ENCODE measurements at regions not wholly inside any gene's neighbourhood (a gene's known extent, or its start where the extent isn't known, plus 50 kb on each side); places are given as distances from the start of the nearest gene placed in this dataset.

DNA sequence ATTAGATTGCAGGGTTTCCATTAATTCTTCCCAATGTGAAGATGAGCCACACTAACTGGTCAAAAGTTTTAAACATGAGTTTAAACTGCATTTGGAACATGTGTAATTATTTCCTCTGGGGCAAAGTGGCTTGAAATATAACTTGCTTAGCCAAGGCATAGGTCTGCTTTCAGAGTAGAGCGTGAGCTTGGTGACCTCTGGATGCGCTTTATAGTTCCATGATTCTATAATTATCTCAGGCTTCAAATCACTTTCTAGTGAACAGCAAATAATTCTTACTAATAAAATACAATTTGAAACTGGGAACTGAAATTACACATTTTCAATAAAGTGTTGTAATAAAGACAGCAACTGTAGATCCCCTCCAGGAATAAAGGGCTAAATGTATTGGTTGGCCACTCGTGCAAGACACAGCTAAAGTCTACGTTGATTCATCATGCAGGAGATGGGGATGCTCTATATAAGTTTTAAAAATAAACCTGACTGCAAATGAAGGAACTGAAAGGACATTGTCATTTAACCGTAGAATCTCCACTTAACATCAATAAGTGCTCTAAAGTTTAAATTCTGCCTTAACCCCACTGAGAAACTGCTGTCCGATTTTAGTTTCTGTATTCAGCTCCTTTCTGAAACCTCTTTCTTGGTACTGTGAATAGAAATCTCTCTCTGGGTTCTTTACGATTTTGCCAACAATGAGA is 460.0 kb downstream of the PSAT1 start:
- no peak for DNase-seq (ENCODE audit: low read depth, low spot score)
- TF ChIP-seq, protein P1, sequence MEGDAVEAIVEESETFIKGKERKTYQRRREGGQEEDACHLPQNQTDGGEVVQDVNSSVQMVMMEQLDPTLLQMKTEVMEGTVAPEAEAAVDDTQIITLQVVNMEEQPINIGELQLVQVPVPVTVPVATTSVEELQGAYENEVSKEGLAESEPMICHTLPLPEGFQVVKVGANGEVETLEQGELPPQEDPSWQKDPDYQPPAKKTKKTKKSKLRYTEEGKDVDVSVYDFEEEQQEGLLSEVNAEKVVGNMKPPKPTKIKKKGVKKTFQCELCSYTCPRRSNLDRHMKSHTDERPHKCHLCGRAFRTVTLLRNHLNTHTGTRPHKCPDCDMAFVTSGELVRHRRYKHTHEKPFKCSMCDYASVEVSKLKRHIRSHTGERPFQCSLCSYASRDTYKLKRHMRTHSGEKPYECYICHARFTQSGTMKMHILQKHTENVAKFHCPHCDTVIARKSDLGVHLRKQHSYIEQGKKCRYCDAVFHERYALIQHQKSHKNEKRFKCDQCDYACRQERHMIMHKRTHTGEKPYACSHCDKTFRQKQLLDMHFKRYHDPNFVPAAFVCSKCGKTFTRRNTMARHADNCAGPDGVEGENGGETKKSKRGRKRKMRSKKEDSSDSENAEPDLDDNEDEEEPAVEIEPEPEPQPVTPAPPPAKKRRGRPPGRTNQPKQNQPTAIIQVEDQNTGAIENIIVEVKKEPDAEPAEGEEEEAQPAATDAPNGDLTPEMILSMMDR (conservative IDR thresholded peaks at IDR 0.05): no peak
- H3K36me3 Mint-ChIP-seq (ENCODE audit: low read depth): no peaks in the 10 kb centered on the region
- H3K4me3 Mint-ChIP-seq: no peak overlapping the region
- H3K27me3 Mint-ChIP-seq (ENCODE audit: low read depth): no peaks in the 10 kb centered on the region
- no peaks in the 10 kb centered on the region for H3K9me3 Mint-ChIP-seq
- no peak overlapping the region for H3K27ac Mint-ChIP-seq (ENCODE audit: unreplicated experiment)
- H3K4me1 Mint-ChIP-seq: no peaks in the 10 kb centered on the region

DNA sequence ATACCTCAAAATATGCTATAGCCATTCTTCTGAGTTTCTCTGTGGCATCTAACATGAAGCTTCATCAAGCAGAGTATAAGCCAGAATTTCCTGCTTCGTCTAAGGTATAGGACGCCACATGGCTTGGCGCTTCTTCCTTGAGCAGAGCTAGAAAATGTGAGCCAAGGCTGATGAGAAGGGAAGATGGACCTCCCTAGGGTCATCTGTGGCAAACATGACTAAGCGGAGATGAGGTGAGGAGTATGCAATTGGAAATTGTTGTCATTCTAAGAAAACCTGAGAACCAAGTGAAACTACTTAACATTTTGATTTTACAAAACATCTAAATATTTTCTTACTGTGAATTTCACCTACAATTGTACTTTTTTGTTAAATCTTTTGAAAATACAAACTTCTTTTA is 466.5 kb downstream of the PSAT1 start:
- no peaks in the 10 kb centered on the region for H3K4me1 Mint-ChIP-seq
- TF ChIP-seq, protein P1 (conservative IDR thresholded peaks at IDR 0.05): no peak
- H3K4me3 Mint-ChIP-seq: no peak overlapping the region
- no peak for DNase-seq (ENCODE audit: low read depth, low spot score)
- no peaks in the 10 kb centered on the region for H3K9me3 Mint-ChIP-seq
- H3K27ac Mint-ChIP-seq (ENCODE audit: unreplicated experiment): no peak overlapping the region
- no peaks in the 10 kb centered on the region for H3K36me3 Mint-ChIP-seq (ENCODE audit: low read depth)
- no peaks in the 10 kb centered on the region for H3K27me3 Mint-ChIP-seq (ENCODE audit: low read depth)

DNA sequence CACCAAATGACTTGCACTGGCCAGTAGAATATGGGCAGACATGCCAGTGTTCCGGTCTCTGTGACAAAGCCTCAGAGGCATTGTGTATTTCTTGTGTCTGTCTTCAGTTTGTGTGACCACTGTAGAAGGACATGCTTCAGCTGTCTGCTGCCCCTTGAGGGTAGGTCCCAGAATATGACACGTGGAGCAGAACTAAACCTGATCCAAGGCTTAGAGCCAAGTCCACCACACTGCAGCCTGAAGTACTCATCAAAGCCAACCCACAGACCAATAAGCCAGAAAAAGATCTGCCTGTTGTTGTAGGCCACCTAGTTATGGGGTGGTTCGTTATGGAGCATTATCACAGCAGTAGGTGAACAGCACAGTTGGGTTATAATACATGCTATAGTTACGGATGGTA is 468.9 kb downstream of the PSAT1 start:
- Mint-ChIP-seq H3K4me3 (no peak overlapping the region), H3K27me3 (ENCODE audit: low read depth) (no peaks in the 10 kb centered on the region), H3K4me1 (no peaks in the 10 kb centered on the region), H3K9me3 (no peaks in the 10 kb centered on the region), H3K27ac (ENCODE audit: unreplicated experiment) (no peak overlapping the region), H3K36me3 (ENCODE audit: low read depth) (no peaks in the 10 kb centered on the region)
- TF ChIP-seq, protein P1 (conservative IDR thresholded peaks at IDR 0.05): no peak
- no peak for DNase-seq (ENCODE audit: low read depth, low spot score)

DNA sequence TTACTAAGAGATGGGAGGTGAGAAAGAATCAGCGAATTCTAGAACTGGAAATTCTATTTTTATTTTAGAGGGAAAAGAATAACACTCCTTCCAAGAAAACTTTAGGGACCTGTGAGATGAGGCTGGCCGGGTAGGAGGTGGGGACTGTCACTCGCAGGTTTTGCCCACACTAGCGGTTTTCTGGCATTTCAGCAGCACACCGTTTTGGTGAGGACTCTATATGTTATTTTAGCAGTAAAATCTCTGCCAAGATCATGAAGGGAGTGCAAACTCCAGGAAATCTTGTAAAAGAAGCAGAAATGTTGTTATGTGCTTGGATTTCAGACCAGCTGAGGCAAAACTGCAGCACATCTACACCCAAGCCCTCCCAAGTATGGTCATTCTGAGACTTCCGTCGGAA is 470.6 kb downstream of the PSAT1 start:
- TF ChIP-seq, protein P1 (conservative IDR thresholded peaks at IDR 0.05): no peak
- H3K27ac Mint-ChIP-seq (ENCODE audit: unreplicated experiment): no peak overlapping the region
- no peaks in the 10 kb centered on the region for H3K27me3 Mint-ChIP-seq (ENCODE audit: low read depth)
- no peak overlapping the region for H3K4me3 Mint-ChIP-seq
- no peaks in the 10 kb centered on the region for H3K36me3 Mint-ChIP-seq (ENCODE audit: low read depth)
- no peaks in the 10 kb centered on the region for H3K9me3 Mint-ChIP-seq
- no peak for DNase-seq (ENCODE audit: low read depth, low spot score)
- no peaks in the 10 kb centered on the region for H3K4me1 Mint-ChIP-seq

DNA sequence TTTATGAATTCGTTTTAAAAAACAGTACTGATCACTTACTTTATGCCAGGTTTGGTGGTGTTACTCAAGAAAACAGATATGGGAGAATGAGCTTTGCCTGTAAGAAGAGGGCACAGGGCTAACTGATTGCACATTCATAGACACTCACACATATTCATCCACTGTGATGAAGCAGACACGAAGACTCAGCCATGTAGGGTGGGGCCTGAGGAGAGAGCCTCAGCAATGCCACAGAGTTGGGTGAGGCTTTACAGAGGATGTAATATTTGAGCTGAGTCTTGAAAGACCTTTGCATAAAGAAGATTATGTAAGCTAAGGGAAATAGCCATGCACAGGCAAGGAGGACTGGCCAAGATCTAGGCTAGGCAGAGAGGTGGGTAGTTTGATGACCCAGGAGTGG is 472.8 kb downstream of the PSAT1 start:
- no peaks in the 10 kb centered on the region for H3K4me1 Mint-ChIP-seq
- H3K27me3 Mint-ChIP-seq (ENCODE audit: low read depth): no peaks in the 10 kb centered on the region
- H3K27ac Mint-ChIP-seq (ENCODE audit: unreplicated experiment): no peak overlapping the region
- TF ChIP-seq, protein P1 (conservative IDR thresholded peaks at IDR 0.05): no peak
- DNase-seq (ENCODE audit: low read depth, low spot score): no peak
- no peaks in the 10 kb centered on the region for H3K36me3 Mint-ChIP-seq (ENCODE audit: low read depth)
- no peak overlapping the region for H3K4me3 Mint-ChIP-seq
- no peaks in the 10 kb centered on the region for H3K9me3 Mint-ChIP-seq

Data from neural crest cell (in vitro differentiated cells).